ENCODE measurements at regions not wholly inside any gene's neighbourhood (a gene's known extent, or its start where the extent isn't known, plus 50 kb on each side); places are given as distances from the start of the nearest gene placed in this dataset.

DNA sequence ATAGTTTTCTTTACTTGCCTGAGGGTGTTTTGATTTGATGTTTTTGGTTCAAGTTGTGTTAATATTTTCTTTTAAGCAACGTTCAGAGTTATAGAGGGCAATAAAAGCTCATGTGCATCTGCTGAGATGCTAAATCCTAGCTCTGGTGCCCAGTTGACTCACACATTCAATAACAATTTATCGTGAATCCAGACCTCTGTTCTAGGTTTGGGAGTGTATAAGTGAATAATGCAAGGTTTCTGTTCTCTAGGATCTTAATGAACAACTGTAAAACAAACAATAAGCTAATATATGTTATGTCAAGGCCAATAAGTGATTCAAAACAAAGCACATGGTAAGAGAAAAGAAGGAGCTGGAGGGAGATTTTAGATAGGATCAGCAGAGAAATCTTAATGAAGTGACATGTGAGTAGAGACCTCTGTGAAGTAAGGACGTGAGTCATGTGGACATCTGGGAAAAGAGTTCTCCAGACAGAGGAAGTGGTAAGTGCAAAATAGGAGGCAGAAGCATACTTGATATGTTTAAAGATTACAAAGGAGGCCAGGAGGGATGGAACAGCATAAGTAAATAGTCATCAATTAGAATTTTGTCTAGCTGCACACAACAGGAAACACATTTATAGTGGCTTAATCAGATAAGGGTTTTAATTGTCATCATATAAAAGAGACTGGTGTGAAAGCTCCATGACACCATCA is 278.5 kb upstream of the HTR2A start:
- Mint-ChIP-seq H3K27ac (no peak overlapping the region), H3K4me3 (no peak overlapping the region), H3K36me3 (no peaks in the 10 kb centered on the region), H3K27me3 (ENCODE audit: low read depth in 3 of 3) (peaks cover 0 to 2% (median 0%) of the 10 kb centered on the region in 3 donors), H3K9me3 (peaks cover 0 to 4% (median 0%) of the 10 kb centered on the region in 7 donors), H3K4me1 (peaks cover 7% of the 10 kb centered on the region)
- H3K4me3 ChIP-seq (replicated peaks in 1 of 3; ENCODE audit: low read depth in 2 of 3, low read length in 3 of 3) = no peak overlapping the region
- no peaks in the 10 kb centered on the region for H3K27me3 ChIP-seq (ENCODE audit: control insufficient read depth in 2 of 2, insufficient read depth in 2 of 2, low read length in 2 of 2)
- H3K27ac ChIP-seq (ENCODE audit: low read depth in 1 of 2, low read length in 2 of 2) = no peak overlapping the region
- no peaks in the 10 kb centered on the region for H3K4me1 ChIP-seq (ENCODE audit: control insufficient read depth in 1 of 2, insufficient read depth in 2 of 2, low read length in 2 of 2)
- H3K9ac ChIP-seq (ENCODE audit: insufficient read depth, low read length, poor library complexity, severe bottlenecking) = no peak overlapping the region
- no peaks in the 10 kb centered on the region for H4K20me1 ChIP-seq (ENCODE audit: insufficient read depth, low read length)
- intact Hi-C loops (cut with micrococcal nuclease) = no loop called here
- H2AFZ ChIP-seq (ENCODE audit: insufficient read depth, low read depth, low read length, poor library complexity, severe bottlenecking) = no peak overlapping the region
- H3K36me3 ChIP-seq (replicated peaks in 1 of 2; ENCODE audit: control insufficient read depth in 1 of 2, insufficient read depth in 2 of 2, low read length in 2 of 2) = no peaks in the 10 kb centered on the region
- H3K79me2 ChIP-seq (ENCODE audit: insufficient read depth, low read length) = no peaks in the 10 kb centered on the region
- no peak for DNase-seq
- TF ChIP-seq, protein P1, sequence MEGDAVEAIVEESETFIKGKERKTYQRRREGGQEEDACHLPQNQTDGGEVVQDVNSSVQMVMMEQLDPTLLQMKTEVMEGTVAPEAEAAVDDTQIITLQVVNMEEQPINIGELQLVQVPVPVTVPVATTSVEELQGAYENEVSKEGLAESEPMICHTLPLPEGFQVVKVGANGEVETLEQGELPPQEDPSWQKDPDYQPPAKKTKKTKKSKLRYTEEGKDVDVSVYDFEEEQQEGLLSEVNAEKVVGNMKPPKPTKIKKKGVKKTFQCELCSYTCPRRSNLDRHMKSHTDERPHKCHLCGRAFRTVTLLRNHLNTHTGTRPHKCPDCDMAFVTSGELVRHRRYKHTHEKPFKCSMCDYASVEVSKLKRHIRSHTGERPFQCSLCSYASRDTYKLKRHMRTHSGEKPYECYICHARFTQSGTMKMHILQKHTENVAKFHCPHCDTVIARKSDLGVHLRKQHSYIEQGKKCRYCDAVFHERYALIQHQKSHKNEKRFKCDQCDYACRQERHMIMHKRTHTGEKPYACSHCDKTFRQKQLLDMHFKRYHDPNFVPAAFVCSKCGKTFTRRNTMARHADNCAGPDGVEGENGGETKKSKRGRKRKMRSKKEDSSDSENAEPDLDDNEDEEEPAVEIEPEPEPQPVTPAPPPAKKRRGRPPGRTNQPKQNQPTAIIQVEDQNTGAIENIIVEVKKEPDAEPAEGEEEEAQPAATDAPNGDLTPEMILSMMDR (IDR thresholded peaks at IDR 0.05) = no peak
- H3K9me3 ChIP-seq (replicated peaks in 1 of 2; ENCODE audit: control insufficient read depth in 1 of 2, insufficient read depth in 1 of 2, low read length in 2 of 2) = no peaks in the 10 kb centered on the region
- WGBS (ENCODE audit: insufficient coverage) = no CpG with 5 or more reads among the region's 3 CpGs
- H3K4me2 ChIP-seq (replicated peaks; ENCODE audit: extremely low read depth, low read length, poor library complexity, severe bottlenecking) = no peak overlapping the region

DNA sequence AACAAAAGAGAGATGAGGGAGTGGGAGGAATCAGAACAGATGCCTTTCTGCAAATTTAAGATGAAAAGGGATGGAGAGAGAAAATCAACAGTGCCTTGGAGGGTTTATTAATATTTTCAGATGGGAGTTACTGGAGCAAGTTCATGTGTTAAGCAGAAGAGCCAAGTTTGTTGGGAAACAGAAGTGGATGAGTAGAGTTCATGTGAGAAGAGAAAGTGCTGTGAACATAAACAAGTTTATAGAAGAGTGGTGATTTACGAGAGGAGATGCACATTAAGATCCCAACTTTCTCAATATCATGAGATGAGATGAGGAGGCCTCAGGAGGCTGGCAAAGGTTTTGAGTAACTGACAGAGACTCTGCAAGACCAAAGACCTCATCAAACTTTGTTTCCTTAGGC is 274.1 kb upstream of the HTR2A start:
- H3K36me3 ChIP-seq (replicated peaks in 1 of 2; ENCODE audit: control insufficient read depth in 1 of 2, insufficient read depth in 2 of 2, low read length in 2 of 2) = no peaks in the 10 kb centered on the region
- H3K4me1 Mint-ChIP-seq = peaks cover 9% of the 10 kb centered on the region

More for the DNA sequence above, 274.1 kb upstream of the HTR2A start:
- Histone ChIP-seq H3K9ac (ENCODE audit: insufficient read depth, low read length, poor library complexity, severe bottlenecking) (no peak overlapping the region), H3K4me1 (ENCODE audit: control insufficient read depth in 1 of 2, insufficient read depth in 2 of 2, low read length in 2 of 2) (no peaks in the 10 kb centered on the region), H3K4me3 (replicated peaks in 1 of 3; ENCODE audit: low read depth in 2 of 3, low read length in 3 of 3) (no peak overlapping the region), H3K27ac (ENCODE audit: low read depth in 1 of 2, low read length in 2 of 2) (no peak overlapping the region), H4K20me1 (ENCODE audit: insufficient read depth, low read length) (no peaks in the 10 kb centered on the region), H3K79me2 (ENCODE audit: insufficient read depth, low read length) (no peaks in the 10 kb centered on the region), H2AFZ (ENCODE audit: insufficient read depth, low read depth, low read length, poor library complexity, severe bottlenecking) (no peak overlapping the region), H3K9me3 (replicated peaks in 1 of 2; ENCODE audit: control insufficient read depth in 1 of 2, insufficient read depth in 1 of 2, low read length in 2 of 2) (no peaks in the 10 kb centered on the region), H3K27me3 (ENCODE audit: control insufficient read depth in 2 of 2, insufficient read depth in 2 of 2, low read length in 2 of 2) (no peaks in the 10 kb centered on the region), H3K4me2 (replicated peaks; ENCODE audit: extremely low read depth, low read length, poor library complexity, severe bottlenecking) (no peak overlapping the region)
- no CpG with 5 or more reads among the region's 1 CpG for WGBS (ENCODE audit: insufficient coverage)
- no peak for DNase-seq
- H3K4me3 Mint-ChIP-seq = no peak overlapping the region
- H3K27ac Mint-ChIP-seq = no peak overlapping the region
- intact Hi-C loops (cut with micrococcal nuclease) = no loop called here
- TF ChIP-seq, protein P1 (IDR thresholded peaks at IDR 0.05) = no peak
- no peaks in the 10 kb centered on the region for H3K9me3 Mint-ChIP-seq
- peaks cover 0 to 2% (median 0%) of the 10 kb centered on the region in 3 donors for H3K27me3 Mint-ChIP-seq (ENCODE audit: low read depth in 3 of 3)
- no peaks in the 10 kb centered on the region for H3K36me3 Mint-ChIP-seq
